GM12892 (cell line): ENCODE measurements at regions not wholly inside any gene's neighbourhood (a gene's known extent, or its start where the extent isn't known, plus 50 kb on each side); places are given as distances from the start of the nearest gene placed in this dataset.

Source experiments
- POLR2A ChIP-seq: IDR thresholded peaks from 2 replicates; pipeline ENCODE4 v1.6.1; 2011; ENCODE audit warnings: low read depth, low read length, control low read depth
- POLR2AphosphoS5 ChIP-seq: IDR thresholded peaks from 2 replicates; pipeline ENCODE4 v1.6.1; 2011; ENCODE audit warnings: low read depth, low read length, control low read depth
- TAF1 ChIP-seq: IDR thresholded peaks from 2 replicates; pipeline ENCODE4 v1.6.1; 2011; ENCODE audit warnings: low read depth, mild to moderate bottlenecking, control low read depth, low read length, borderline replicate concordance

GRCh38 chr9:117927354-117927753 is 223.2 kb downstream of the TLR4 start:
- no peak for TF ChIP-seq POLR2A
- no peak for TF ChIP-seq TAF1
- no peak for TF ChIP-seq POLR2AphosphoS5
